Activated naive CD8-positive, alpha-beta T cell treated with anti-CD3 and anti-CD28 coated beads for 36 hours (primary cell): ENCODE measurements at regions not wholly inside any gene's neighbourhood (a gene's known extent, or its start where the extent isn't known, plus 50 kb on each side); places are given as distances from the start of the nearest gene placed in this dataset.
"Not testable (repeated sequence)": the region's sequence is repeated elsewhere in the genome, so short reads cannot be mapped to it uniquely, and the experiment has no call there.

Experiments used
- DNase-seq: peaks from one replicate; pipeline ENCODE4 v3.0.0; 2021
- H3K27ac Mint-ChIP-seq: one replicate; pipeline ENCODE4 v1.8.0; 2022; ENCODE audit warnings: mild to moderate bottlenecking, moderate library complexity, mixed read lengths
- H3K27me3 Mint-ChIP-seq: one replicate; pipeline ENCODE4 v1.8.0; 2022; ENCODE audit warnings: mild to moderate bottlenecking, mixed read lengths
- H3K36me3 Mint-ChIP-seq: one replicate; pipeline ENCODE4 v1.8.0; 2021; ENCODE audit warnings: mild to moderate bottlenecking, mixed read lengths
- H3K4me1 Mint-ChIP-seq: one replicate; pipeline ENCODE4 v1.8.0; 2021; ENCODE audit warnings: mixed read lengths
- H3K4me3 Mint-ChIP-seq: one replicate; pipeline ENCODE4 v1.8.0; 2022; ENCODE audit warnings: mild to moderate bottlenecking, moderate library complexity, mixed read lengths
- H3K9me3 Mint-ChIP-seq: one replicate; pipeline ENCODE4 v1.8.0; 2022; ENCODE audit warnings: mixed read lengths

GRCh38 chr3:127072221-127072771 is 89.4 kb downstream of the PLXNA1 start:
- Mint-ChIP-seq H3K27ac (no peak overlapping the region), H3K4me1 (no peaks in the 10 kb centered on the region), H3K9me3 (no peaks in the 10 kb centered on the region), H3K27me3 (no peaks in the 10 kb centered on the region), H3K36me3 (no peaks in the 10 kb centered on the region), H3K4me3 (no peak overlapping the region)
- DNase-seq = no peak

DNA sequence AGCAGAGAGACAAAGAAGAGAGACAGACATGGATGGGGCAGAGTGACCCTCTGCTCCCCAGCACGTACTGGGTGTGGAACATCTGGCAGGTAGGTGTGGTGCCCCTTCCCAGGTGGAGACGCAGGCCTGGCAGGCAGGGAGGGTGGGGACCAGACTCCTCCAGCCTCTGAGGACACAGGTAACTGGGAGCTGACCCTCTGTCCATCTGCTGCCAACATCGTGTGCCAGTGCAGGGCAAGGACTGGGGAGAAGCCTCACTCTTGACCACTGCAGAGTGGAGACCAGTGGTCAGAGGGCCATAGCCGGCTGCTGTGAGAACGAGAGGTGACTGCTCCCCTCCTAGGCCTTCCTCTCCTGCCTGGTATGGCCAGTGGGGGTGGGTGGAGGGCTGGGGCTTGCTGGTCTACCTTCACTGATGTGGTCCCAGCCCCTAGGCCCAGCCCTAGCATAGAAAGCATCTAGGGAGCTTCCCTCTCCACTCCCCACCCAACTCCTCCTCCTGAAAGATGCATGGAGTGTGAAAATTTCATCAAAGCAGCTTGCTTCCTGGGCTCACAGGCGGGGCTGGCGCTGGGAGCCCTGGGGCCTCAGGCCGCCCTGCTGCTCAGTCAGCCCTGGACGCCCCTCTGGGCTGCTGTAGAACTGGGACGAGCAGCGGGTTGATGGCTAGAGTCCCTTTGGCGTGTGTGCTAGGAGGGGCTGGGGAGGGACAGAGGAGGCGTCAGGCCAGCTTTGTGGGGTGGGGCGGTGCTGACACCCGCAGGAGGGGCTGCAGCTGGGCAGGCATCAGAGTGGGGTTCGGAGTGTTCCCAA is 90.3 kb downstream of the PLXNA1 start:
- H3K27ac Mint-ChIP-seq = no peak overlapping the region
- H3K9me3 Mint-ChIP-seq = no peaks in the 10 kb centered on the region
- no peaks in the 10 kb centered on the region for H3K4me1 Mint-ChIP-seq
- no peak overlapping the region for H3K4me3 Mint-ChIP-seq
- H3K36me3 Mint-ChIP-seq = no peaks in the 10 kb centered on the region
- no peaks in the 10 kb centered on the region for H3K27me3 Mint-ChIP-seq
- DNase-seq = no peak

- H3K36me3 Mint-ChIP-seq = no peaks in the 10 kb centered on the region
- no peak for DNase-seq
- H3K27ac Mint-ChIP-seq = no peak overlapping the region
- no peaks in the 10 kb centered on the region for H3K4me1 Mint-ChIP-seq
- H3K9me3 Mint-ChIP-seq = no peaks in the 10 kb centered on the region
- H3K4me3 Mint-ChIP-seq = no peak overlapping the region
- H3K27me3 Mint-ChIP-seq = no peaks in the 10 kb centered on the region
These were observed 91.3 kb downstream of the PLXNA1 start for GRCh38 chr3:127073941-127074820.

DNA sequence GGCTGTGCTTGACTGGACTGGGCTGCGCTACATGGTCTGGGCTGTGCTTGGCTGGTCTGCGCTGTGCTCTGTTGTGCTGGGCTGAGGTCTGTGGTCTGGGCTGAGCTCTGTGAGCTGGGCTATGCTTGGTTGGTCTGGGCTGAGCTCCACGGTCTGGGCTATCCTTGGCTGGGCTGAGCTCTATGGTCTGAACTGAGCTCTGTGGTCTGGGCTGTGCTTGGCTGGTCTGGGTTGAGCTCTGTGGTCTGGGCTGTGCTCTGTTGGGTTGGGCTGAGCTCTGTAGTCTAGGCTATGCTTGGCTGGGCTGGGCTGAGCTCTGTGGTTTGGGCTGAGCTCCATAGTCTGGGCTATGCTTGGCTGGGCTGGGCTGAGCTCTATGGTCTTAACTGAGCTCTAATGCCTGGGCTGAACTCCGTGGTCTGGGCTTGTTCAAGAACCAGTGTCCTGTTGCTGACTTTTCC is 92.0 kb downstream of the PLXNA1 start:
- no peak for DNase-seq
- Mint-ChIP-seq H3K27ac (no peak overlapping the region), H3K27me3 (no peaks in the 10 kb centered on the region), H3K9me3 (no peaks in the 10 kb centered on the region), H3K4me3 (no peak overlapping the region), H3K36me3 (no peaks in the 10 kb centered on the region), H3K4me1 (no peaks in the 10 kb centered on the region)

GRCh38 chr3:127076166-127076992 is 93.5 kb downstream of the PLXNA1 start:
- DNase-seq, H3K36me3 Mint-ChIP-seq, H3K27me3 Mint-ChIP-seq, H3K9me3 Mint-ChIP-seq, H3K4me3 Mint-ChIP-seq, H3K4me1 Mint-ChIP-seq, H3K27ac Mint-ChIP-seq: not testable (repeated sequence)

- Mint-ChIP-seq H3K27me3 (no peaks in the 10 kb centered on the region), H3K9me3 (no peaks in the 10 kb centered on the region), H3K27ac (no peak overlapping the region), H3K4me1 (no peaks in the 10 kb centered on the region), H3K4me3 (no peak overlapping the region), H3K36me3 (no peaks in the 10 kb centered on the region)
- DNase-seq = no peak
These were observed 94.2 kb downstream of the PLXNA1 start for GRCh38 chr3:127077068-127077467.

DNA sequence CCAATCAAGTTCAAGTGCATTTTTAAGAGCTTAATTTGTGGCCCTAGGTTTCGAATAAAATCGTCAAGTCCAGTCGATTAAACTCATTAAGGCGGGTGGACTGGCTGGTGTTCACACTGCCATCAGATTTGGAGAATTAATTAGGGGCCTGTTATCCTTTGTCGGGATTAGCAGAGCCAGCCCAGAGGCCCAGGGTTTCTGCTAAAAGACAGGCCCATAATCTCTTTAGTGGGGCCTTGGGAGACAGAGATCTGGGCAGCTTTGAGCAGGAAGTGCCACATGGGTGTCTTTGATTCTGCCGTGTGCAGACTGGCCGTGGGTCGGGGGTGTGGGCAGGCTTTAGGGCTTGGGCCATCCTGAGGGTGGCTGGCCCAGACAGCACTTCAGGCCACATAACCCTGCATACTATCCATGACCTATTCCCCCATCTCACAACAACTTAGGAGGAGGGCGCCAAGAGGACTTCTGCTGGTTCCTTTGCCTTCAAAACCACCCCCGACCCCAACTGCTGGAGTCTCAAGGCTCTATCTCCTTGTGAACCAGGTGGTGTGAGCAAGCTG is 94.7 kb downstream of the PLXNA1 start:
- no peak for DNase-seq
- H3K4me3 Mint-ChIP-seq = no peak overlapping the region
- no peaks in the 10 kb centered on the region for H3K4me1 Mint-ChIP-seq
- no peak overlapping the region for H3K27ac Mint-ChIP-seq
- no peaks in the 10 kb centered on the region for H3K27me3 Mint-ChIP-seq
- no peaks in the 10 kb centered on the region for H3K9me3 Mint-ChIP-seq
- H3K36me3 Mint-ChIP-seq = no peaks in the 10 kb centered on the region

DNA sequence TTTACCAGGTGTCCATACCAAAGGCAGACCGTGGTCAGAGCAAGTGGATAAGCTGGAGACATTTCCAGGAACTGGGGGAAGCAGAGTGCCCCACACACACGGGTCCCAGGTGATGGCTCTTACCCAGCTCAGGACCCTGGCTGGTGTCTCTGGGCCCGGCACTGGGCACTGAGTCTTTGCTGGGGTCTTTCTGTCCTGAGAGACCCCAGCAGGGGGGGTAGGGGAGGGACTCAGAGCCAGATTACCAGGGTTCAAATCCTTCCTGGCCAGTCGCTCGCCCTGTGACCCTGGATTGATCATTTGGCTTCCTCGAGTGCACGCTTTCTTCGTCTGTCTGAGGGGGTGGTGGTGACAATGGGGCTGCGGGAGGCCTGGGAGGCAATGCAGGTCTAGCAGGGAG is 95.7 kb downstream of the PLXNA1 start:
- H3K4me1 Mint-ChIP-seq = no peaks in the 10 kb centered on the region
- no peak overlapping the region for H3K4me3 Mint-ChIP-seq
- H3K27me3 Mint-ChIP-seq = no peaks in the 10 kb centered on the region
- H3K36me3 Mint-ChIP-seq = no peaks in the 10 kb centered on the region
- no peaks in the 10 kb centered on the region for H3K9me3 Mint-ChIP-seq
- H3K27ac Mint-ChIP-seq = no peak overlapping the region
- DNase-seq = no peak

DNA sequence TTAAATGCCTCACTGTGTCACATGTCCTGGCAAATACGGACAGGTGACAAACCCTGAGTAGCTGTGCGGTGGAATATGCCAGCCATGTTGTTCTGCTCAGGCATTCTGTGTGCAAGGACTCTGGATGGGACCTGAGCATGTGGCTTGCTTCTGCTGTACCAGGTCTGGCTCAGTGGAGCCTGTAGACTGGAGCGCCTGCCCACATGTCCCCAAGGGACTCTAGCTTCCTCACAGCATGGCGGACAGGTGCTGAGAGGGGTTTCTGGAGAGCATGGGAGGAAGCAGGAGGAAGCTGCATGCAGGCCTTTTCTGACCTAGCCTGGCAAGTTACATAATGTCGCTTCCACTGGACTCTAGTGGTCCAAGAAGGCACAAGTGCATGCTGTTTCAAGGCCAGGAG is 96.3 kb downstream of the PLXNA1 start:
- Mint-ChIP-seq H3K4me1 (no peaks in the 10 kb centered on the region), H3K9me3 (no peaks in the 10 kb centered on the region), H3K36me3 (no peaks in the 10 kb centered on the region), H3K27ac (no peak overlapping the region), H3K27me3 (no peaks in the 10 kb centered on the region), H3K4me3 (no peak overlapping the region)
- DNase-seq = no peak

DNA sequence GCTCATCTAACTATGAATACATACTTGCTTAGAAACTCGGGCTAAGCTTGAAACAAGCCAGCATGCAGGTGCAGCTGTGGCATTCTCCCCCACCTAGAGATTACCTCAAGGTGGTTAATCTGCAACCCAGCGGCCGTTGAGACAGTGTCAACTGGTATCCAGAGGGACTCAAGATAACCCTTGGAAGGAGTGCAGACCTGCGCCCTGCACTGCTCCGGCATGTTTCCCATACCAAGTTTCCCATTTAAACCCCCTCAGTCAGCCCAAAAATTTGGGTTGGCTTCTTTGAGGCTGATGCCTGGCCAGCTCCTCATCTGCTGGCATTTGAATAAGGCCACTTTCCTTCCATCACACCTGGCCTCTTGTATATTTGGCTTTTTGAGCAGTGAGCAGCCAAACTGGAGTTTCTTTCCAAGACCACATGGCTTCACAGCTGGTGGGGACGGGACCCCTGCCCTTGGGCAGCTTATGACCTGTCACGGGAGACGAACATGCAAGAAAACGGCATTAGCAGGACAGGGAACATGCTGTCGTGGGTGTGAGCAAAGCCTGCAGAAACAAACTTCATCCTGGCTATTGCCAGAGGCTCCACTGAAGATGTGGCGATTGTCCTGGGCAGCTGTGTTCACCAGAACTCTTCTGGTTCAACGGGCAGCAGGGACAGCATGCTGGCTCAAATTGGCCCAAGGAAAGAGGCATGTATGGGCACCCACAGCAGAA is 98.2 kb downstream of the PLXNA1 start:
- Mint-ChIP-seq H3K4me3 (no peak overlapping the region), H3K36me3 (no peaks in the 10 kb centered on the region), H3K27me3 (no peaks in the 10 kb centered on the region), H3K27ac (no peak overlapping the region), H3K9me3 (no peaks in the 10 kb centered on the region), H3K4me1 (no peaks in the 10 kb centered on the region)
- no peak for DNase-seq

- Mint-ChIP-seq H3K36me3 (no peaks in the 10 kb centered on the region), H3K27ac (no peak overlapping the region)
These were observed 99.2 kb downstream of the PLXNA1 start for GRCh38 chr3:127082066-127082465.

GRCh38 chr3:127083778-127084397 is 101.0 kb downstream of the PLXNA1 start:
- Mint-ChIP-seq H3K9me3 (no peaks in the 10 kb centered on the region), H3K27me3 (no peaks in the 10 kb centered on the region), H3K4me3 (no peak overlapping the region), H3K36me3 (no peaks in the 10 kb centered on the region), H3K4me1 (no peaks in the 10 kb centered on the region), H3K27ac (no peak overlapping the region)
- no peak for DNase-seq

More at GRCh38 chr3:127082066-127082465, 99.2 kb downstream of the PLXNA1 start:
- DNase-seq = no peak
- Mint-ChIP-seq H3K4me3 (no peak overlapping the region), H3K4me1 (no peaks in the 10 kb centered on the region), H3K9me3 (no peaks in the 10 kb centered on the region), H3K27me3 (no peaks in the 10 kb centered on the region)

DNA sequence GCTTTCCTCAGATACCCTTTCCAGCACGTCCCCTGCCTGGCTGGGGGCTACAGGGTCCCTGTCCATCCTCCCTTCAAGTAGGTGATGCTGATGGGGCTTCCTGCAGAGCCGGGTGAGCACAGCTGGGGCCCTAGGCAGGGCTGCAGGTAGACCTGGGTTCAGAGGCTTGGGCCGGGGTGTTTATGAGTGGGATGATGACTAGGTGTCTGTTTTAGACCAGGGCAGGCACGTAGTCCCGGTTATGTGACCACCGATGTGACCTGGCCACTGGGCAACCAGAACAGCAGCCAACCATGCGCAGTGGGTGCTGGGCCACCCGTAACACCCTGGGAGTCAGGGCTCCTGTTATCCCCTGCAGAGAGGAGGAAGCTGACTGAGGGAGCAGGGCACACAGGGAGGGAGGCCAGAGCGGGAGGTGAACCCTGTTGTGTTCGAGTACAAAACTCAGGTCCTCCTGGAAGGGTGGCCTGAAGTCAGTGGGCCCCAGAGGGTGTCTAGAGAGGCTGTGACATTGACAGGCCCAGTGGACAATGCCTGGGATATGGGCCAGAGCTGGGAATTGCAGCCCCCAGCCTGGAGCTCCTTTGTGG is 101.6 kb downstream of the PLXNA1 start:
- Mint-ChIP-seq H3K27me3 (no peaks in the 10 kb centered on the region), H3K4me3 (no peak overlapping the region), H3K9me3 (no peaks in the 10 kb centered on the region), H3K27ac (no peak overlapping the region), H3K36me3 (no peaks in the 10 kb centered on the region), H3K4me1 (no peaks in the 10 kb centered on the region)
- no peak for DNase-seq
